Common myeloid progenitor, CD34-positive (primary cell): ENCODE measurements at regions not wholly inside any gene's neighbourhood (a gene's known extent, or its start where the extent isn't known, plus 50 kb on each side); places are given as distances from the start of the nearest gene placed in this dataset.
A peak's percentile ranks its signal among the peaks of the same experiment; 100 is the strongest.

Experiments used
- CTCF ChIA-PET: fragments of 350-600 bp; sonication (Branson Sonifier 250); formaldehyde crosslinking; loops from one replicate; lab custom pipeline; 2021; ENCODE audit warnings: antibody characterized with exemption; lab: Charles Lee
- POLR2A ChIA-PET: fragments of 350-600 bp; sonication (Branson Sonifier 250); formaldehyde crosslinking; loops from one replicate; lab custom pipeline; 2021; ENCODE audit warnings: antibody characterized with exemption; lab: Charles Lee
- DNase-seq, 3 donors: peaks; one replicate each; pipeline versions ENCODE4 v3.0.0 to v3.0.0-alpha.2; 2013
- H3K27ac ChIP-seq, 2 experiments: 1 replicate in 1 of 2; 2 replicates in 1 of 2; pipeline ENCODE4 v1.7.0; 2013; ENCODE audit warnings: inconsistent platforms in 2 of 2, low read length in 2 of 2, mild to moderate bottlenecking in 2 of 2, low read depth in 1 of 2, moderate library complexity in 1 of 2; ENCODE audit not compliant: severe bottlenecking in 2 of 2, insufficient read depth in 1 of 2, poor library complexity in 1 of 2
- H3K27me3 ChIP-seq, 5 experiments: replicated peaks in 2 of 5; 1 replicate in 3 of 5; 2 replicates in 2 of 5; pipeline versions ENCODE4 v1.6.1 to v1.7.0; 2013; ENCODE audit warnings: low read length in 4 of 5, mild to moderate bottlenecking in 2 of 5, moderate library complexity in 2 of 5, inconsistent platforms in 1 of 5; ENCODE audit not compliant: insufficient read depth in 5 of 5, control insufficient read depth in 4 of 5
- H3K36me3 ChIP-seq, 4 experiments: 1 replicate in 2 of 4; 2 replicates in 2 of 4; pipeline versions ENCODE4 v1.6.1 to v1.7.0; 2013; ENCODE audit warnings: low read length in 3 of 4, control low read depth in 1 of 4, mild to moderate bottlenecking in 1 of 4; ENCODE audit not compliant: control insufficient read depth in 4 of 4, insufficient read depth in 4 of 4
- H3K4me1 ChIP-seq, 4 experiments: 1 replicate in 3 of 4; 2 replicates in 1 of 4; pipeline versions ENCODE4 v1.6.1 to v1.7.1; 2013; ENCODE audit warnings: low read length in 3 of 4, mild to moderate bottlenecking in 3 of 4, control low read depth in 1 of 4, inconsistent platforms in 1 of 4, moderate library complexity in 1 of 4; ENCODE audit not compliant: control insufficient read depth in 4 of 4, insufficient read depth in 4 of 4; ENCODE audit errors: control extremely low read depth in 1 of 4
- H3K4me3 ChIP-seq, 7 experiments: 1 replicate in 4 of 7; 2 replicates in 3 of 7; pipeline versions ENCODE4 v1.5.1 to v1.7.0; 2013; ENCODE audit warnings: mild to moderate bottlenecking in 7 of 7, low read length in 6 of 7, moderate library complexity in 6 of 7, inconsistent platforms in 2 of 7, low read depth in 2 of 7, control low read depth in 1 of 7; ENCODE audit not compliant: insufficient read depth in 4 of 7, control insufficient read depth in 1 of 7; ENCODE audit errors: extremely low read depth in 1 of 7
- H3K9me3 ChIP-seq, 5 experiments: 1 replicate in 4 of 5; 2 replicates in 1 of 5; pipeline versions ENCODE4 v1.6.1 to v1.7.1; 2013; ENCODE audit warnings: low read length in 4 of 5, mild to moderate bottlenecking in 2 of 5, inconsistent platforms in 1 of 5, low read depth in 1 of 5, moderate library complexity in 1 of 5; ENCODE audit not compliant: control insufficient read depth in 4 of 5, insufficient read depth in 2 of 5; ENCODE audit errors: control extremely low read depth in 1 of 5
- WGBS: methylation state at CpG from one replicate; pipeline ENCODE4 v1.1.5; 2013; ENCODE audit not compliant: insufficient coverage; 5-methylcytosine and 5-hydroxymethylcytosine counted together

DNA sequence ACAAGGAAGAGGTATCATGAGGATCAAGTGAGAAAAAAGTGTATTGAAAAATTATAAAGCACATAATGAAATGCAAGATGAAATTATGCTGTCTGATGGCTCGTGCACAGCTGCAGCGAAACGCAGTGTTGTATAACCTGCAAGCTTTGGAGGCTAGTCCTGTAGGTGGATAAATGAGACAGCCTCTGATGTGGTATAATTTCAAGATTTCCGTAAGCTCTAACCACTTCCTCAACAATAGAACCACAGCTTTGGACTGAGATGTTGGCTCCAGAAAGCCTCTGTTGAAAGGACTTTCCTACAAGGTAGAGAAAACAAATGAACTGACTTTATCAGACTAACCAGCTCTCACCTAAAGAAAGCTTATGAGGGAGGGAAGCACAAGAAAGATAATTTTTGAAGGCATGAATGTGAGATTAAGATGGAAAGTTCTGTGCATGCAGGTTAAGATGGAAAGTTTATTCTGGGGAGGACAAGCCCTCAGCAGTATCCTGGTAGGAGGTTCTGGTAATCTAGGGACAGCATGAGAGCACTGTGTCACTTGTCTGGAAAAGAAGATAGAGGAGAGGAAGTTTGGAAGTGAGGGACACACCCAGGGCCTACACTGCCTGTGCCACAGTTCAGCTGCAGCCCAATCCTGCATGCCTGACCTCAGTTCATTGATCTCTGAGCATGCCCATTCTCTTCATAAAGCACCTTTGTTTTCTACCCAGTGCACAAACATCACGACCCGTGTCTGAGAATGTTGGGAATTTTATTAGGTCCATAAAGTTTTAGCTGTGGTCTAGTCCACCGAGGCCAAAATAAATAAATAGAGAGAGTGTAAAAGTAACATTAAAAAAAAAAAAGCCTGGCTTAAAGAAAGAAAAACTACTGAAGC, 161.5 kb upstream of the SFRP2 start:
- CTCF ChIA-PET, result no interaction called here
- 0% methylated on average over 3 of the region's 7 CpGs for WGBS

DNA sequence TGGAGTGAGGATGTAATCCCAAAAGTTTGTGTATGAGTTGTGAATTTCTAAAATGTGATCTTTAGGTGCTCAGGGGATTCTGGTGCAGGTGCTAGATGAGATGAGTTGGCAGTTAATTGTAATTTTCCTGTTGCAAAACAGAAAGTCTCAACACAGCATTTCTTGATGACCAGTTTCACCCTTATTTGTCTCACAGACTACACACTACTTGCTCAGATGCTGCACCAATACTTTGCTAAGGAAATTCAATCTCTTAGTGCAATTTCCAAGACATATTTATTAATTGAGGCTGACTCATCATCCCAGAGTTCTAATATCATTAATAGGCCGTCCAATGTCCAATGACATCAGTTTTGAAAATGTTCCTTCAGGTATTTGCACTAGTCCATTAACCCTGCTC, 159.2 kb upstream of the SFRP2 start:
- no peak for DNase-seq
- ChIA-PET POLR2A (no interaction called here), CTCF (no interaction called here)
- Histone ChIP-seq H3K27ac (no peak overlapping the region), H3K4me1 (peaks cover 0 to 3% (median 2%) of the 10 kb centered on the region in 4 experiments), H3K9me3 (peaks cover 0 to 2% (median 0%) of the 10 kb centered on the region in 5 experiments), H3K27me3 (peaks cover 0 to 4% (median 0%) of the 10 kb centered on the region in 5 experiments), H3K36me3 (no peaks in the 10 kb centered on the region), H3K4me3 (no peak overlapping the region)
- WGBS, result 100% methylated on average over 1 of the region's 1 CpG

More for the DNA sequence above, 161.5 kb upstream of the SFRP2 start:
- Histone ChIP-seq H3K4me3 (no peak overlapping the region), H3K9me3 (peaks cover 0 to 2% (median 0%) of the 10 kb centered on the region in 5 experiments), H3K27ac (no peak overlapping the region), H3K36me3 (no peaks in the 10 kb centered on the region), H3K27me3 (peaks cover 0 to 4% (median 0%) of the 10 kb centered on the region in 5 experiments), H3K4me1 (peaks cover 0 to 3% (median 2%) of the 10 kb centered on the region in 4 experiments)
- peak in 2 of 3 donors; percentile 3 to 17 for DNase-seq
- POLR2A ChIA-PET, result no interaction called here

DNA sequence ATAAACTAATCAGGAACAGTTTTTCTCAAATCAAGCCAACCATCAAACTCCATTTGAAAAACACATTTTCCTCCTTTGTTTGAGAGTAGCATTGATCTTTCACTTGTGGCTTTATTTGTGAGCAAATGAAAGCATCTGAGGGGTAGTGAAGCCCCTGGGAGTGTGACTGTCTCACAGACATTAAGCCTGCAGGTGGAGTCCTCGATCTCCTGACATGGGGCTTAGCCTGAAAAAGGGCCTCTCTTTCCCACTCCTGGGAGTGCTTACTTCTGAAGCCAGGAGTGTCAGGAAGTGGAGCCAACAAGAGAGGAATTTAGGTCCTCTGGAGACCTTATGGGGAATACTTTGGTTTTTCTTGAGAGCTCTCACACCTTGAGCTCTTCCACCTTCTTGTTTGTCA, 158.2 kb upstream of the SFRP2 start:
- Histone ChIP-seq H3K27me3 (peaks cover 0 to 4% (median 0%) of the 10 kb centered on the region in 5 experiments), H3K4me1 (peaks cover 0 to 3% (median 2%) of the 10 kb centered on the region in 4 experiments), H3K36me3 (no peaks in the 10 kb centered on the region), H3K27ac (no peak overlapping the region), H3K4me3 (no peak overlapping the region), H3K9me3 (peaks cover 0 to 2% (median 0%) of the 10 kb centered on the region in 5 experiments)
- DNase-seq, result no peak
- ChIA-PET POLR2A (no interaction called here), CTCF (no interaction called here)
- 100% methylated on average over 1 of the region's 1 CpG for WGBS

DNA sequence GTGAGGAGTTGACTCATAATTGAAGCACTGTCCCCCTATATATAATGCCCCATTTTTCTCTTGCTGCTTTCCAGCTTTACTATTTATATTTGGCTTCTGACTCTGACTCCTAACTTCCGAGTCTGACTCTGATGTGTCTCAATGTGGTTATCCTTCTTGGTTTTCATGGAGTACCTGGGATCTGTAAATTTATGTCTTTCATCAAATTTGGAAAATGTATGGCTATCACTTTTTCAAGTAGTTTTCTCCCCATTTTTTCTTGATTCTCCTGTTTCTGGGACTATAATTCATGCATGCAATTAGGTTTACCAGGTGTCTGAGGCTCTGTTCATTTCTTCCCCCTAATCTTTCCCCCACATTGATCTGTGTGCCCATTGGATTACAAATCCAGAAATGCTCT, 156.8 kb upstream of the SFRP2 start:
- no peak overlapping the region for H3K4me3 ChIP-seq
- WGBS, result 100% methylated on average over 1 of the region's 1 CpG
- no peak overlapping the region for H3K27ac ChIP-seq
- H3K4me1 ChIP-seq, result peaks cover 0 to 3% (median 2%) of the 10 kb centered on the region in 4 experiments
- ChIA-PET POLR2A (no interaction called here), CTCF (no interaction called here)
- H3K36me3 ChIP-seq, result no peaks in the 10 kb centered on the region
- H3K27me3 ChIP-seq, result peaks cover 0 to 2% (median 0%) of the 10 kb centered on the region in 5 experiments
- H3K9me3 ChIP-seq, result peaks cover 0 to 2% (median 0%) of the 10 kb centered on the region in 5 experiments
- DNase-seq, result no peak

GRCh38 chr4:153943738-153944415, 155.0 kb upstream of the SFRP2 start:
- no peak for DNase-seq
- H3K36me3 ChIP-seq, result no peaks in the 10 kb centered on the region
- ChIA-PET POLR2A (no interaction called here), CTCF (no interaction called here)
- H3K4me1 ChIP-seq, result no peaks in the 10 kb centered on the region
- no peak overlapping the region for H3K27ac ChIP-seq
- H3K9me3 ChIP-seq, result peaks cover 0 to 2% (median 0%) of the 10 kb centered on the region in 5 experiments
- H3K4me3 ChIP-seq, result no peak overlapping the region
- WGBS, result no CpG with 5 or more reads among the region's 1 CpG
- H3K27me3 ChIP-seq, result no peaks in the 10 kb centered on the region

- no peak overlapping the region for H3K4me3 ChIP-seq
- no peak overlapping the region for H3K27ac ChIP-seq
- ChIA-PET CTCF (no interaction called here), POLR2A (no interaction called here)
- WGBS, result 72% methylated on average over 3 of the region's 4 CpGs
- peaks cover 0 to 1% (median 0%) of the 10 kb centered on the region in 5 experiments for H3K9me3 ChIP-seq
- DNase-seq, result no peak
- H3K27me3 ChIP-seq, result no peaks in the 10 kb centered on the region
- no peaks in the 10 kb centered on the region for H3K4me1 ChIP-seq
- no peaks in the 10 kb centered on the region for H3K36me3 ChIP-seq
Measured at GRCh38 chr4:153940916-153941315, 152.0 kb upstream of the SFRP2 start.

DNA sequence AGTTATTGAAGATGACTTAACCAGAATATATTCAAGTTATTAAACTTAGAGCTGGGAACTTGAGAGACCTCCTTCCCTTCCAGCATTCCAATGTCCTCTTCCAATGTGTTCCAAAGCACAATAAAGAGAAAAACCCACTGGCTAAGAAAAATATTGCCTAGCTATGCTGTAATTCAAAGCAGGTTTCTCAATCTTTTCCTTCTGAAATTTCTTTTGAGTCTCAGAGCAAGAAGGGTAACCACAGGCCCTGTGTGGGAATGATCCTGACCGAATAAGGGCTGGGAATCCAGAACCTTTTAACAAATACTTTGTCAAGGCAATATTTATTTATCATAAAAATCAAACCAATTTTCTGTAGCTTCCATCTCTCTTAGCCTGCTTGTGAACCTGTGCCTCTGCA, 150.7 kb upstream of the SFRP2 start:
- ChIA-PET POLR2A (no interaction called here), CTCF (no interaction called here)
- 80% methylated on average over 1 of the region's 1 CpG for WGBS
- no peak overlapping the region for H3K4me3 ChIP-seq
- no peaks in the 10 kb centered on the region for H3K9me3 ChIP-seq
- no peaks in the 10 kb centered on the region for H3K36me3 ChIP-seq
- DNase-seq, result no peak
- H3K27me3 ChIP-seq, result no peaks in the 10 kb centered on the region
- no peak overlapping the region for H3K27ac ChIP-seq
- H3K4me1 ChIP-seq, result no peaks in the 10 kb centered on the region
